DOHH2 (cell line): ENCODE measurements at regions not wholly inside any gene's neighbourhood (a gene's known extent, or its start where the extent isn't known, plus 50 kb on each side); places are given as distances from the start of the nearest gene placed in this dataset.

Experiments used
- H3F3A ChIP-seq: fragments of 200-600 bp; sonication (generic), shearing (Covaris generic); 2 replicates; pipeline ENCODE4 v1.6.0; 2016; ENCODE audit warnings: antibody characterized with exemption, mild to moderate bottlenecking; ENCODE audit not compliant: control insufficient read depth, insufficient read depth
- H3K27ac ChIP-seq: fragments of 200-600 bp; sonication (generic); 2 replicates; pipeline ENCODE4 v1.5.1; 2014; ENCODE audit warnings: low read depth, mild to moderate bottlenecking, low read length, moderate library complexity
- H3K27me3 ChIP-seq: fragments of 200-600 bp; sonication (generic); 2 replicates; pipeline ENCODE4 v1.6.1; 2014; ENCODE audit warnings: mild to moderate bottlenecking, low read length, mixed read lengths; ENCODE audit not compliant: control insufficient read depth
- H3K36me3 ChIP-seq: fragments of 200-600 bp; sonication (generic); 2 replicates; pipeline ENCODE4 v1.6.1; 2014; ENCODE audit warnings: mild to moderate bottlenecking, low read length, moderate library complexity, mixed read lengths; ENCODE audit not compliant: control insufficient read depth
- H3K4me1 ChIP-seq: fragments of 200-600 bp; sonication (generic); 2 replicates; pipeline ENCODE4 v1.6.1; 2014; ENCODE audit warnings: mild to moderate bottlenecking, low read length, mixed read lengths; ENCODE audit not compliant: control insufficient read depth
- H3K4me2 ChIP-seq: fragments of 200-600 bp; sonication (generic); 2 replicates; pipeline ENCODE4 v1.6.0; 2014; ENCODE audit warnings: mild to moderate bottlenecking, low read length, moderate library complexity
- H3K4me3 ChIP-seq: fragments of 200-600 bp; sonication (generic); 2 replicates; pipeline ENCODE4 v1.5.1; 2014; ENCODE audit warnings: mild to moderate bottlenecking, low read length, mixed read lengths
- H3K79me2 ChIP-seq: fragments of 200-600 bp; sonication (generic); 2 replicates; pipeline ENCODE4 v1.6.1; 2014; ENCODE audit warnings: mild to moderate bottlenecking, low read length, mixed read lengths; ENCODE audit not compliant: control insufficient read depth
- H3K9me2 ChIP-seq: fragments of 200-600 bp; sonication (generic); replicated peaks from 2 replicates; pipeline ENCODE4 v1.6.1; 2014; ENCODE audit warnings: mild to moderate bottlenecking, low read length, mixed read lengths; ENCODE audit not compliant: control insufficient read depth
- H3K9me3 ChIP-seq: fragments of 200-600 bp; sonication (generic); 2 replicates; pipeline ENCODE4 v1.6.1; 2014; ENCODE audit warnings: antibody characterized with exemption, low read length, mixed read lengths; ENCODE audit not compliant: control insufficient read depth, insufficient read depth
- H4K20me1 ChIP-seq: fragments of 200-600 bp; sonication (generic); 2 replicates; pipeline ENCODE4 v1.6.0; 2014; ENCODE audit warnings: low read depth, mild to moderate bottlenecking, antibody characterized with exemption, low read length, moderate library complexity; ENCODE audit not compliant: control insufficient read depth, insufficient read depth
- EZH2phosphoT487 ChIP-seq: fragments of 200-600 bp; sonication (generic); IDR thresholded peaks from 2 replicates; pipeline ENCODE4 v1.6.1; 2017; ENCODE audit warnings: borderline replicate concordance, mild to moderate bottlenecking, antibody characterized with exemption, low read length, moderate library complexity, mixed read lengths
- TF ChIP-seq, protein P1 (sequence below): fragments of 200-600 bp; sonication (generic); IDR thresholded peaks from one replicate; pipeline ENCODE4 v1.5.1; 2014; ENCODE audit warnings: antibody characterized with exemption, mild to moderate bottlenecking, low read depth, low read length; ENCODE audit not compliant: poor library complexity, severe bottlenecking

DNA sequence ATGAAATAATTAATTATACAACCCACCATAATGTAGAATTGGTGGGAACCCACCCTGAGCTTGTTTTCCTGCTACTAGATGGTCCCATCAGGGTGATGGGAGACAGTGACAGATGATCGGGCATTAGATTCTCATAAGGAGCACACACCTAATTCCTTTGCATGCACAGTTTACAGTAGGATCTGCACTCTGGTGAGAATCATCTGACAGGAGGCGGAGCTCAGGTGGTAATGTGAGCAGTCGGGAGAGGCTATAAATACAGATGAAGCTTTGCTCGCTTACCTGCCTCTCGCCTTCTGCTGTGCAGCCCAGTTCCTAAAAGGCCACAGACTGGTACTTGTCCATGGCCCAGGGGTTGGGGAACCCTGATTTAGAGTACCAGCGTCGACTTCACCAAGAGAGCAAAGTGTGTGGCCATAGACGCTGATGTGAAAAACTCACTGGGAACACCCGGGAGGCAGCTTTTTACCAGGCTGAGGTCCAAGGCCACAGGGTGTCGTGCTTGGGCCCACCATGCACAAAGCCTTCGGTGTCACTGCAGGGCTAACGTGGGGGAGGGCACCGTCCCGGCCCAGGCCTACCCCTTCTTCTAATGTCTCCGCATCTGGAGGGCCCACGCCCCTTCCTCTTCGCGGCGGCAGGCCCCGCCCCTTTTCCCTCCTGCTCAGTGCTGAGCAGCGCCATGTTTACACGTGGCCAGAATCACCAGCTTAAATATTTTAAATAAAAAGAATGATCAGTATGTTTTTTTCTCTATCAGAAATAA lies 296.8 kb upstream of the HDAC4 start:
- Histone ChIP-seq H3F3A (no peaks in the 10 kb centered on the region), H3K79me2 (no peaks in the 10 kb centered on the region), H4K20me1 (no peaks in the 10 kb centered on the region), H3K4me2 (no peak overlapping the region), H3K4me3 (no peak overlapping the region), H3K27me3 (no peaks in the 10 kb centered on the region), H3K9me2 (no peaks in the 10 kb centered on the region), H3K9me3 (no peaks in the 10 kb centered on the region), H3K36me3 (no peaks in the 10 kb centered on the region), H3K4me1 (no peaks in the 10 kb centered on the region), H3K27ac (no peak overlapping the region)
- TF ChIP-seq, protein P1, sequence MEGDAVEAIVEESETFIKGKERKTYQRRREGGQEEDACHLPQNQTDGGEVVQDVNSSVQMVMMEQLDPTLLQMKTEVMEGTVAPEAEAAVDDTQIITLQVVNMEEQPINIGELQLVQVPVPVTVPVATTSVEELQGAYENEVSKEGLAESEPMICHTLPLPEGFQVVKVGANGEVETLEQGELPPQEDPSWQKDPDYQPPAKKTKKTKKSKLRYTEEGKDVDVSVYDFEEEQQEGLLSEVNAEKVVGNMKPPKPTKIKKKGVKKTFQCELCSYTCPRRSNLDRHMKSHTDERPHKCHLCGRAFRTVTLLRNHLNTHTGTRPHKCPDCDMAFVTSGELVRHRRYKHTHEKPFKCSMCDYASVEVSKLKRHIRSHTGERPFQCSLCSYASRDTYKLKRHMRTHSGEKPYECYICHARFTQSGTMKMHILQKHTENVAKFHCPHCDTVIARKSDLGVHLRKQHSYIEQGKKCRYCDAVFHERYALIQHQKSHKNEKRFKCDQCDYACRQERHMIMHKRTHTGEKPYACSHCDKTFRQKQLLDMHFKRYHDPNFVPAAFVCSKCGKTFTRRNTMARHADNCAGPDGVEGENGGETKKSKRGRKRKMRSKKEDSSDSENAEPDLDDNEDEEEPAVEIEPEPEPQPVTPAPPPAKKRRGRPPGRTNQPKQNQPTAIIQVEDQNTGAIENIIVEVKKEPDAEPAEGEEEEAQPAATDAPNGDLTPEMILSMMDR, result no peak
- no peak for TF ChIP-seq EZH2phosphoT487

DNA sequence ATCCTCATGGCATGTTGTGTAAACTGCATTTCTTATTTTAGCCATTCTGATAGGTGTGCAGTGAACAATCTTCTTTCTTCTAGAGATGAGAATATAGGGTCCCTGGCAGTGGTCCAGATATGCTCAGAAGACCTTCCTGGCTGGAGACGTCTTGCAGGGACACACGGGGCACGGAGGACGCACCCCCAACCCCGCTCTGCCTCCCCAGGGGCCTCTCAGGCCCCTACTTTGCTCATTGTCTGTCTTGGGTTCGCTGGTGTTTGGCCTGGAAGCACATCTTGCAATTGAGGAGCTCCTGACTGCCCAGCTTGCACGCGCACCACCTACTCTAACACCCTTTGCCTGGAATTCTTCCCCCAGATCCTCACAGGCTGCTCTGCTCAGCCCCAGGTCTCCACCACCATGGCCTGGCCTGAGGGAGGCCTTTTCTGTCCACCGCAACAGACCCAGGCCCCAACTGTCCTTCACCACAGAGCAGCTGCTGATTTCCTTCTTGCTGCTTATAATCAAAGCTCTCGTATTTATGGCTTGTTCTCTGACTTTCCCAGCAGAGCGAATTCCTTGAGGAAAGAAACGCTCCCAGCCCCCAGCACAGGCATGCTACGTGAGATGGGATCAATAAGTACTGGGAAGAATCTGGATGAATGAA lies 295.9 kb upstream of the HDAC4 start:
- no peak overlapping the region for H3K4me2 ChIP-seq
- no peaks in the 10 kb centered on the region for H3K27me3 ChIP-seq
- no peaks in the 10 kb centered on the region for H3K36me3 ChIP-seq
- H3K27ac ChIP-seq, result no peak overlapping the region
- TF ChIP-seq, protein P1, result no peak
- TF ChIP-seq EZH2phosphoT487, result no peak
- no peaks in the 10 kb centered on the region for H4K20me1 ChIP-seq
- H3K79me2 ChIP-seq, result no peaks in the 10 kb centered on the region
- H3F3A ChIP-seq, result no peaks in the 10 kb centered on the region
- no peaks in the 10 kb centered on the region for H3K9me3 ChIP-seq
- H3K9me2 ChIP-seq, result no peaks in the 10 kb centered on the region
- H3K4me1 ChIP-seq, result no peaks in the 10 kb centered on the region
- no peak overlapping the region for H3K4me3 ChIP-seq

DNA sequence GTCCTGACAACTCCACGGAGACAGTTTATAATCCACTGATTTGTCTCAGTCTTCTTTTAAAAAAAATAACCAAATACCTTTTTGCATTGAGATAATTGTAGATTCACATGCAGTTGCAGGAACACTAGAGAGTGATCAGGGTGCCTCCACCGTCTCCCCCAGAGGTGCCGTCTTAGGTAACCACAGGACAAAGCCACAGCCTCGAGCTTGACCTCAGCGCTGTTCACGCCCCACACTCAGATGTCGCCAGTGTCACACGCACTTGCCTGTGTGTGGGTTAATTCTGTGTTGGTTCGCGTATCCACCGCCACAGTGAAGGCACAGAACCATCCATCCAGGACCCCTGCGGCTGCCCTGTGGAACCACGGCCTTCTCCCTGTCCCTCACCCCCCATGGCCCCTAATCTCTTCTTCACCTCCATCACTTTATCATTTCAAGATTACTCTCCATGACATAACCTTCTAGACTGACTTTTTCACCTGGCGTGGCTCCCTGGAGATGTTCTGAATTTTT lies 295.0 kb upstream of the HDAC4 start:
- Histone ChIP-seq H3F3A (no peaks in the 10 kb centered on the region), H3K9me3 (no peaks in the 10 kb centered on the region), H3K9me2 (no peaks in the 10 kb centered on the region), H3K4me1 (no peaks in the 10 kb centered on the region), H3K79me2 (no peaks in the 10 kb centered on the region), H3K36me3 (no peaks in the 10 kb centered on the region), H4K20me1 (no peaks in the 10 kb centered on the region), H3K4me2 (no peak overlapping the region), H3K27me3 (no peaks in the 10 kb centered on the region), H3K4me3 (no peak overlapping the region), H3K27ac (no peak overlapping the region)
- no peak for TF ChIP-seq EZH2phosphoT487
- TF ChIP-seq, protein P1, result no peak
